GM23338 (cell line): ENCODE measurements at regions not wholly inside any gene's neighbourhood (a gene's known extent, or its start where the extent isn't known, plus 50 kb on each side); places are given as distances from the start of the nearest gene placed in this dataset.

Experiments
- ATAC-seq: fragments of 200-7000 bp; cut with Tn5 transposase; 3 replicates; pipeline ENCODE4 v1.9.1; 2020
- DNase-seq: peaks from one replicate; pipeline ENCODE4 v3.0.0-alpha.2; 2015; ENCODE audit warnings: low spot score
- H2AFZ ChIP-seq: fragments of 200-600 bp; sonication (generic); 2 replicates; pipeline ENCODE4 v1.8.0; 2016; ENCODE audit warnings: antibody characterized with exemption, mild to moderate bottlenecking, moderate library complexity
- H3F3A ChIP-seq: fragments of 200-600 bp; sonication (generic); replicated peaks from 2 replicates; pipeline ENCODE4 v1.8.0; 2017; ENCODE audit warnings: antibody characterized with exemption, mixed run types, low read depth
- H3K27ac ChIP-seq: fragments of 200-600 bp; sonication (generic); 2 replicates; pipeline ENCODE4 v1.6.1; 2016; ENCODE audit warnings: low read depth
- H3K27me3 ChIP-seq: fragments of 200-600 bp; sonication (generic); 2 replicates; pipeline ENCODE4 v1.8.0; 2016; ENCODE audit warnings: mild to moderate bottlenecking, mixed run types, moderate library complexity; ENCODE audit not compliant: insufficient read depth
- H3K36me3 ChIP-seq: fragments of 200-600 bp; sonication (generic); 2 replicates; pipeline ENCODE4 v1.8.0; 2016; ENCODE audit warnings: mild to moderate bottlenecking; ENCODE audit not compliant: insufficient read depth
- H3K4me1 ChIP-seq: fragments of 200-600 bp; sonication (generic); 2 replicates; pipeline ENCODE4 v1.8.0; 2016; ENCODE audit warnings: mild to moderate bottlenecking, moderate library complexity; ENCODE audit not compliant: insufficient read depth
- H3K4me2 ChIP-seq: fragments of 200-600 bp; sonication (generic); 2 replicates; pipeline ENCODE4 v1.7.1; 2017; ENCODE audit warnings: mixed run types
- H3K4me3 ChIP-seq: fragments of 200-600 bp; sonication (generic); 2 replicates; pipeline ENCODE4 v1.6.1; 2016; ENCODE audit warnings: mixed run types
- H3K79me2 ChIP-seq: fragments of 200-600 bp; sonication (generic); replicated peaks from 2 replicates; pipeline ENCODE4 v1.8.0; 2017; ENCODE audit warnings: mild to moderate bottlenecking; ENCODE audit not compliant: insufficient read depth
- H3K9me2 ChIP-seq: fragments of 200-600 bp; sonication (generic); 2 replicates; pipeline ENCODE4 v1.8.0; 2017; ENCODE audit not compliant: insufficient read depth
- H4K20me1 ChIP-seq: fragments of 200-600 bp; sonication (generic); replicated peaks from 2 replicates; pipeline ENCODE4 v1.8.0; 2017; ENCODE audit warnings: mild to moderate bottlenecking; ENCODE audit not compliant: insufficient read depth
- H3K27ac Mint-ChIP-seq: 2 replicates; pipeline ENCODE4 v1.8.0; 2020; ENCODE audit warnings: inconsistent platforms, mild to moderate bottlenecking, moderate library complexity, mixed read lengths
- H3K27me3 Mint-ChIP-seq: 3 replicates; pipeline ENCODE4 v1.8.0; 2022; ENCODE audit warnings: low read depth, mild to moderate bottlenecking, moderate library complexity, mixed read lengths, inconsistent platforms; ENCODE audit not compliant: insufficient read depth, poor library complexity
- H3K36me3 Mint-ChIP-seq: 3 replicates; pipeline ENCODE4 v1.8.0; 2021; ENCODE audit warnings: low read depth, mild to moderate bottlenecking, inconsistent platforms, moderate library complexity, mixed read lengths
- H3K4me1 Mint-ChIP-seq: 3 replicates; pipeline ENCODE4 v1.8.0; 2020; ENCODE audit warnings: mild to moderate bottlenecking, inconsistent platforms, mixed read lengths
- H3K4me3 Mint-ChIP-seq: 3 replicates; pipeline ENCODE4 v1.8.0; 2021; ENCODE audit warnings: moderate library complexity, mild to moderate bottlenecking, inconsistent platforms, mixed read lengths
- H3K9me3 Mint-ChIP-seq: 3 replicates; pipeline ENCODE4 v1.8.0; 2020; ENCODE audit warnings: moderate library complexity, mild to moderate bottlenecking, inconsistent platforms, mixed read lengths
- CREB1 ChIP-seq: fragments of 250-450 bp; sonication (Bioruptor Pico); IDR thresholded peaks from 2 replicates; pipeline ENCODE4 v1.5.0; 2020; ENCODE audit warnings: low read depth, mild to moderate bottlenecking, moderate library complexity
- EZH2 ChIP-seq: fragments of 200-600 bp; sonication (generic); IDR thresholded peaks from one replicate; pipeline ENCODE4 v1.8.0; 2017; ENCODE audit warnings: antibody characterized with exemption, mild to moderate bottlenecking, low read depth; ENCODE audit not compliant: unreplicated experiment
- EZH2phosphoT487 ChIP-seq: fragments of 200-600 bp; sonication (generic); IDR thresholded peaks from one replicate; pipeline ENCODE4 v1.8.1; 2018; ENCODE audit warnings: antibody characterized with exemption; ENCODE audit not compliant: unreplicated experiment
- POLR2AphosphoS5 ChIP-seq: IDR thresholded peaks from 2 replicates; pipeline ENCODE4 v1.6.1; 2016; ENCODE audit warnings: antibody characterized with exemption, low read depth
- STAT1 ChIP-seq: IDR thresholded peaks from one replicate; pipeline ENCODE4 v1.6.1; 2016; ENCODE audit warnings: antibody characterized with exemption; ENCODE audit not compliant: unreplicated experiment
- ZNF114 ChIP-seq: fragments of 250-450 bp; sonication (Bioruptor Pico); IDR thresholded peaks from 2 replicates; pipeline ENCODE4 v1.5.0; 2020; ENCODE audit warnings: mild to moderate bottlenecking, moderate library complexity
- ZNF331 ChIP-seq: fragments of 250-450 bp; sonication (Bioruptor Pico); IDR thresholded peaks from 2 replicates; pipeline ENCODE4 v1.5.0; 2020; ENCODE audit warnings: low read depth, mild to moderate bottlenecking, moderate library complexity
- TF ChIP-seq, protein P1 (sequence below): IDR thresholded peaks from one replicate; pipeline ENCODE4 v1.6.1; 2018; ENCODE audit warnings: antibody characterized with exemption; ENCODE audit not compliant: unreplicated experiment
- TF ChIP-seq, protein P2 (sequence below), 2 experiments: fragments of 200-600 bp in 1 of 2; sonication (generic) in 1 of 2; conservative IDR thresholded peaks; 2 replicates each; pipeline versions ENCODE4 v1.5.1 to v1.6.1; 2016 to 2017; ENCODE audit warnings: antibody characterized with exemption in 2 of 2, low read depth in 2 of 2, mild to moderate bottlenecking in 2 of 2, moderate library complexity in 1 of 2
- TF ChIP-seq, protein P3 (sequence below): IDR thresholded peaks from 2 replicates; pipeline ENCODE4 v1.6.1; 2016; ENCODE audit warnings: antibody characterized with exemption

DNA sequence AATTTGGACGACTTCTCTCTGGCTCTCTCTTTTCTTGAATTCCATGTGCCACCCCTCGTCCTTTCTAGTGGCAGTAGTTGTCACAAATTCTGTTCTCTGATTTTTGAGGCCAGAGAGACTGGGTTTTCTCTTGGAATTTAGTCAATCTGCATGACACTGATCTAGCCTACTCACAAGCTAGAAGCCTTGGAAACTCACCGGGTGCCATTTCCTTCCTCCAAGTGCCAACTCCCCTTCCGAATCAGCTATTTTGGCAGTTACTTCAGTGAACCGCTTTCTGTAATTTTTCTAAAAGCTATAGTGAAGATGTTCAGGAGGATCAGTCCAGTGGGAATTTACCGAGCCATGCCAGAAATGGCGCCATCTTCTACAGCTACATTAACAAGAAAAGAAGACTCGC, 228.9 kb downstream of the PMP22 start (continued):
- TF ChIP-seq, protein P1, sequence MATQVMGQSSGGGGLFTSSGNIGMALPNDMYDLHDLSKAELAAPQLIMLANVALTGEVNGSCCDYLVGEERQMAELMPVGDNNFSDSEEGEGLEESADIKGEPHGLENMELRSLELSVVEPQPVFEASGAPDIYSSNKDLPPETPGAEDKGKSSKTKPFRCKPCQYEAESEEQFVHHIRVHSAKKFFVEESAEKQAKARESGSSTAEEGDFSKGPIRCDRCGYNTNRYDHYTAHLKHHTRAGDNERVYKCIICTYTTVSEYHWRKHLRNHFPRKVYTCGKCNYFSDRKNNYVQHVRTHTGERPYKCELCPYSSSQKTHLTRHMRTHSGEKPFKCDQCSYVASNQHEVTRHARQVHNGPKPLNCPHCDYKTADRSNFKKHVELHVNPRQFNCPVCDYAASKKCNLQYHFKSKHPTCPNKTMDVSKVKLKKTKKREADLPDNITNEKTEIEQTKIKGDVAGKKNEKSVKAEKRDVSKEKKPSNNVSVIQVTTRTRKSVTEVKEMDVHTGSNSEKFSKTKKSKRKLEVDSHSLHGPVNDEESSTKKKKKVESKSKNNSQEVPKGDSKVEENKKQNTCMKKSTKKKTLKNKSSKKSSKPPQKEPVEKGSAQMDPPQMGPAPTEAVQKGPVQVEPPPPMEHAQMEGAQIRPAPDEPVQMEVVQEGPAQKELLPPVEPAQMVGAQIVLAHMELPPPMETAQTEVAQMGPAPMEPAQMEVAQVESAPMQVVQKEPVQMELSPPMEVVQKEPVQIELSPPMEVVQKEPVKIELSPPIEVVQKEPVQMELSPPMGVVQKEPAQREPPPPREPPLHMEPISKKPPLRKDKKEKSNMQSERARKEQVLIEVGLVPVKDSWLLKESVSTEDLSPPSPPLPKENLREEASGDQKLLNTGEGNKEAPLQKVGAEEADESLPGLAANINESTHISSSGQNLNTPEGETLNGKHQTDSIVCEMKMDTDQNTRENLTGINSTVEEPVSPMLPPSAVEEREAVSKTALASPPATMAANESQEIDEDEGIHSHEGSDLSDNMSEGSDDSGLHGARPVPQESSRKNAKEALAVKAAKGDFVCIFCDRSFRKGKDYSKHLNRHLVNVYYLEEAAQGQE: no peak
- TF ChIP-seq ZNF114: no peak
- no peak for TF ChIP-seq EZH2
- no peak for TF ChIP-seq POLR2AphosphoS5
- TF ChIP-seq, protein P2, sequence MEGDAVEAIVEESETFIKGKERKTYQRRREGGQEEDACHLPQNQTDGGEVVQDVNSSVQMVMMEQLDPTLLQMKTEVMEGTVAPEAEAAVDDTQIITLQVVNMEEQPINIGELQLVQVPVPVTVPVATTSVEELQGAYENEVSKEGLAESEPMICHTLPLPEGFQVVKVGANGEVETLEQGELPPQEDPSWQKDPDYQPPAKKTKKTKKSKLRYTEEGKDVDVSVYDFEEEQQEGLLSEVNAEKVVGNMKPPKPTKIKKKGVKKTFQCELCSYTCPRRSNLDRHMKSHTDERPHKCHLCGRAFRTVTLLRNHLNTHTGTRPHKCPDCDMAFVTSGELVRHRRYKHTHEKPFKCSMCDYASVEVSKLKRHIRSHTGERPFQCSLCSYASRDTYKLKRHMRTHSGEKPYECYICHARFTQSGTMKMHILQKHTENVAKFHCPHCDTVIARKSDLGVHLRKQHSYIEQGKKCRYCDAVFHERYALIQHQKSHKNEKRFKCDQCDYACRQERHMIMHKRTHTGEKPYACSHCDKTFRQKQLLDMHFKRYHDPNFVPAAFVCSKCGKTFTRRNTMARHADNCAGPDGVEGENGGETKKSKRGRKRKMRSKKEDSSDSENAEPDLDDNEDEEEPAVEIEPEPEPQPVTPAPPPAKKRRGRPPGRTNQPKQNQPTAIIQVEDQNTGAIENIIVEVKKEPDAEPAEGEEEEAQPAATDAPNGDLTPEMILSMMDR (conservative IDR thresholded peaks at IDR 0.05; ENCODE audit: low read depth in 2 of 2): no peak
- no peak for TF ChIP-seq EZH2phosphoT487
- no peak for TF ChIP-seq STAT1

DNA sequence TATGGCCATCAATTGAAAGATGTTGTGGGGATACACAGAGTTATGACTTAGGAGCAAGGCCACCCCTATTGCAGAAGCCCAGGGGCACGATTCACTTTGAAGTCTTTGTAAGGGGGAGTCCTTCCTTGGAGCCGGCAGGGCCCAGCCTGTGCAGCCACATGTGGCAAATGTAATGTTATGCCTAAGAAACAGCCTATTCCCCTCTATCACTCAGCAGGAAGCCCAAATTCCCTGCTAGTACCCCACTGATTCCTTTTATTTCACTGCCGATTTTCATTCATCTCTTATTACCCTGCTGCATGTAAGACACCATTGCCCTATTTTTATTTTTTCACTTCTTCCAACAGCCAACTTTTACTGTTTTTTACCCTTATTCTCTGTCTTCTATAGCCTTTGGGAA, 233.2 kb downstream of the PMP22 start:
- ATAC-seq: peak; percentile 83
- no peaks in the 10 kb centered on the region for H3K9me3 Mint-ChIP-seq
- TF ChIP-seq ZNF331 (no peak), EZH2 (no peak), ZNF114 (no peak), STAT1 (no peak), CREB1 (CRISPR knock-in tag) (no peak), EZH2phosphoT487 (no peak)
- TF ChIP-seq, protein P3, sequence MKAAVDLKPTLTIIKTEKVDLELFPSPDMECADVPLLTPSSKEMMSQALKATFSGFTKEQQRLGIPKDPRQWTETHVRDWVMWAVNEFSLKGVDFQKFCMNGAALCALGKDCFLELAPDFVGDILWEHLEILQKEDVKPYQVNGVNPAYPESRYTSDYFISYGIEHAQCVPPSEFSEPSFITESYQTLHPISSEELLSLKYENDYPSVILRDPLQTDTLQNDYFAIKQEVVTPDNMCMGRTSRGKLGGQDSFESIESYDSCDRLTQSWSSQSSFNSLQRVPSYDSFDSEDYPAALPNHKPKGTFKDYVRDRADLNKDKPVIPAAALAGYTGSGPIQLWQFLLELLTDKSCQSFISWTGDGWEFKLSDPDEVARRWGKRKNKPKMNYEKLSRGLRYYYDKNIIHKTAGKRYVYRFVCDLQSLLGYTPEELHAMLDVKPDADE: no peak
- TF ChIP-seq, protein P1: no peak

More for the DNA sequence above, 233.2 kb downstream of the PMP22 start:
- peaks cover 7% of the 10 kb centered on the region for H3K27me3 Mint-ChIP-seq
- Histone ChIP-seq H3K9me2 (no peaks in the 10 kb centered on the region), H3K4me3 (no peak overlapping the region), H4K20me1 (no peaks in the 10 kb centered on the region), H3K4me2 (no peak overlapping the region), H2AFZ (peak overlapping the region; percentile 44), H3K27me3 (no peaks in the 10 kb centered on the region), H3K4me1 (peaks cover 7% of the 10 kb centered on the region; the same call in 1 of the 2 replicates), H3K36me3 (no peaks in the 10 kb centered on the region), H3F3A (no peaks in the 10 kb centered on the region), H3K27ac (no peak overlapping the region), H3K79me2 (no peaks in the 10 kb centered on the region)
- no peak overlapping the region for H3K4me3 Mint-ChIP-seq
- peaks cover 39% of the 10 kb centered on the region for H3K4me1 Mint-ChIP-seq
- peak; percentile 32 for DNase-seq
- peaks cover 2% of the 10 kb centered on the region; the same call in 1 of the 3 replicates for H3K36me3 Mint-ChIP-seq
- H3K27ac Mint-ChIP-seq: no peak overlapping the region
